ENCODE measurements at regions not wholly inside any gene's neighbourhood (a gene's known extent, or its start where the extent isn't known, plus 50 kb on each side); places are given as distances from the start of the nearest gene placed in this dataset.

DNA sequence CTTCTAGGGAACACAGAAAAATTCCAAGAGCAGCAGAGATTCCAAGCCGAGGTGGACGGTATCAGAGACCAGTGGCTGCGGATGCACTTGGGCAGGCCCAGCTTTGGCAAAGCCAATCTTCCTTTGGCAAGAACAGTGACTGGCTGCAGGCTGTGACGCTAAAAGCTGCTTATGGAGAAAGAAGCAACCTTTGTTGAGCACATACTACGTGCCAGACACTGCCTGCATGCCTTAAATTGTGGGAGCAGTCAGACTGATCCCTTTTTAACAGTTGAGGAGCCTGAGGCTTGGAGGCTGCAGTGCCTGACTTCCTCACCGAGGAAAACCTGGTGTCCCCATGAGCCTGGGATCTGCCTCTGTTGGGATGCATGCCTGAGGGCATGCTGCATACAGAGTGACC is 69.0 kb upstream of the AMZ2 start:
- intact Hi-C loops (cut with micrococcal nuclease), result no loop called here
- POLR2A ChIA-PET, result interaction anchor here (0.9 kb wide), 1 partner anchor 19 kb away, joined by 3 read pairs; no protein-coding TSS in a partner anchor

GRCh38 chr17:68179236-68179925 is 68.5 kb upstream of the AMZ2 start:
- Histone ChIP-seq H3K36me3 (ENCODE audit: control insufficient read depth in 2 of 3, insufficient read depth in 3 of 3, low read length in 3 of 3) (no peaks in the 10 kb centered on the region), H3K9me3 (ENCODE audit: control insufficient read depth in 2 of 3, low read length in 3 of 3) (no peaks in the 10 kb centered on the region), H3K4me3 (ENCODE audit: low read length) (no peak overlapping the region), H3K4me1 (ENCODE audit: control insufficient read depth in 2 of 2, insufficient read depth in 2 of 2, low read length in 2 of 2) (peaks cover 14 to 32% of the 10 kb centered on the region in 2 donors), H3K27ac (ENCODE audit: low read depth, low read length) (no peak overlapping the region), H3K27me3 (ENCODE audit: control insufficient read depth in 2 of 2, insufficient read depth in 2 of 2, low read length in 2 of 2) (no peaks in the 10 kb centered on the region)
- peaks cover 13 to 53% (median 44%) of the 10 kb centered on the region in 7 donors for H3K4me1 Mint-ChIP-seq
- H3K4me3 Mint-ChIP-seq, result no peak overlapping the region
- intact Hi-C loops (cut with micrococcal nuclease), result no loop called here
- POLR2A ChIA-PET, result interaction anchor here (0.9 to 9.4 kb wide), 3 partner anchors 11 to 69 kb away, joined by 3 to 113 read pairs (median 23); partner anchors contain the start of gene AMZ2
- no peak for DNase-seq
- no peak overlapping the region for H3K27ac Mint-ChIP-seq
- peaks cover 0 to 3% (median 0%) of the 10 kb centered on the region in 11 donors for H3K9me3 Mint-ChIP-seq
- ATAC-seq, result no peak
- CTCF ChIA-PET, result interaction anchor here (0.6 to 2.7 kb wide), 5 partner anchors 7 to 283 kb away, joined by 3 to 17 read pairs (median 4); no protein-coding TSS in a partner anchor
- no peaks in the 10 kb centered on the region for H3K27me3 Mint-ChIP-seq
- H3K36me3 Mint-ChIP-seq, result peaks cover 0 to 11% (median 0%) of the 10 kb centered on the region in 5 donors

More for the DNA sequence above, 69.0 kb upstream of the AMZ2 start:
- Histone ChIP-seq H3K27ac (ENCODE audit: low read depth, low read length) (no peak overlapping the region), H3K9me3 (ENCODE audit: control insufficient read depth in 2 of 3, low read length in 3 of 3) (no peaks in the 10 kb centered on the region), H3K4me1 (ENCODE audit: control insufficient read depth in 2 of 2, insufficient read depth in 2 of 2, low read length in 2 of 2) (peaks cover 8 to 26% of the 10 kb centered on the region in 2 donors), H3K36me3 (ENCODE audit: control insufficient read depth in 2 of 3, insufficient read depth in 3 of 3, low read length in 3 of 3) (no peaks in the 10 kb centered on the region), H3K27me3 (ENCODE audit: control insufficient read depth in 2 of 2, insufficient read depth in 2 of 2, low read length in 2 of 2) (no peaks in the 10 kb centered on the region), H3K4me3 (ENCODE audit: low read length) (no peak overlapping the region)
- DNase-seq, result no peak
- Mint-ChIP-seq H3K36me3 (peaks cover 0 to 11% (median 0%) of the 10 kb centered on the region in 5 donors), H3K27me3 (no peaks in the 10 kb centered on the region), H3K9me3 (peaks cover 0 to 3% (median 0%) of the 10 kb centered on the region in 11 donors), H3K4me3 (no peak overlapping the region), H3K4me1 (peaks cover 9 to 47% (median 39%) of the 10 kb centered on the region in 7 donors), H3K27ac (peak overlapping the region in 1 of 9 donors; percentile 8)
- CTCF ChIA-PET, result interaction anchor here (0.6 kb wide), 1 partner anchor 34 kb away, joined by 3 read pairs; no protein-coding TSS in a partner anchor
- ATAC-seq, result no peak

DNA sequence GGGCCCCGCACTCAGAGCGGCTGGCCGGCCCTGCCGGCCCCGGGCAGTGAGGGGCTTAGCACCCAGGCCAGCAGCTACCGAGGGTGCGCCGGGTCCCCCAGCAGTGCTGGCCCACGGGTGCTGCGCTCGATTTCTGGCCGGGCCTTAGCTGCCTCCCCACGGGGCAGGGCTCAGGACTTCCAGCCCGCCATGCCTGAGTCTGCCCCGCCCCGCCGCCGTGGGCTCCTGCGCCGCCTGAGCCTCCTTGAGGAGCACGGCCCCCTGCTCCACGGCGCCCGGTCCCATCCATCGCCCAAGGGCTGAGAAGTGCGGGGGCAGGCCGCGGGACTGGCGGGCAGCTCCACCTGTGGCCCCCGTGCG is 67.9 kb upstream of the AMZ2 start:
- POLR2A ChIA-PET, result interaction anchor here (0.6 to 9.4 kb wide), 9 partner anchors 10 to 258 kb away, joined by 3 to 113 read pairs (median 5); partner anchors contain the start of gene AMZ2
- Mint-ChIP-seq H3K27ac (peak overlapping the region in 2 of 9 donors; percentile 87 to 90), H3K9me3 (peaks cover 0 to 3% (median 0%) of the 10 kb centered on the region in 11 donors), H3K4me1 (peaks cover 17 to 58% (median 49%) of the 10 kb centered on the region in 7 donors), H3K4me3 (no peak overlapping the region), H3K36me3 (peaks cover 0 to 12% (median 0%) of the 10 kb centered on the region in 5 donors), H3K27me3 (no peaks in the 10 kb centered on the region)
- DNase-seq (no peak), ATAC-seq (no peak)
- CTCF ChIA-PET, result interaction anchor here (0.6 to 2.7 kb wide), 10 partner anchors 8 to 282 kb away, joined by 3 to 17 read pairs (median 4); no protein-coding TSS in a partner anchor
- Histone ChIP-seq H3K36me3 (ENCODE audit: control insufficient read depth in 2 of 3, insufficient read depth in 3 of 3, low read length in 3 of 3) (no peaks in the 10 kb centered on the region), H3K9me3 (ENCODE audit: control insufficient read depth in 2 of 3, low read length in 3 of 3) (no peaks in the 10 kb centered on the region), H3K4me1 (ENCODE audit: control insufficient read depth in 2 of 2, insufficient read depth in 2 of 2, low read length in 2 of 2) (peaks cover 18 to 37% of the 10 kb centered on the region in 2 donors), H3K27me3 (ENCODE audit: control insufficient read depth in 2 of 2, insufficient read depth in 2 of 2, low read length in 2 of 2) (no peaks in the 10 kb centered on the region), H3K4me3 (ENCODE audit: low read length) (no peak overlapping the region), H3K27ac (ENCODE audit: low read depth, low read length) (no peak overlapping the region)
- intact Hi-C loops (cut with micrococcal nuclease), result loop anchor here (1.0 to 5.0 kb wide), 4 partner anchors 8 to 167 kb away; partner anchors contain the start of gene AMZ2 (in 1 of the 2)

DNA sequence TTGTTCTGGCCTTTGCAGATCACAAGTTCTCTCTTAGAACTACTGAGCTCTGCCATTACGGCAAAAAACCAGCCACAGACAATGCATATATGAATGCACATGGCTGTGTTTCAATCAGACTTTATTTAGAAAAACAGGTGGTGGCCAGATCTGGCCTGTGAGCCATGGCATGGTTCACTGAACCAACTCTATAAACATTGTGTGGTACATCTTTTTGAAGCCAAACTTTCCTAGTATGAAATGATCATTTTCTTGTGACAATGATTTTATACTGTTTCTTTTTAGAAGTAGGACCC is 65.9 kb upstream of the AMZ2 start:
- H3K4me1 ChIP-seq (ENCODE audit: control insufficient read depth in 2 of 2, insufficient read depth in 2 of 2, low read length in 2 of 2), result peaks cover 38 to 48% of the 10 kb centered on the region in 2 donors
- H3K4me3 Mint-ChIP-seq, result peak overlapping the region; percentile 53 to 97 (median 88)
- DNase-seq (no peak), ATAC-seq (no peak)
- no peaks in the 10 kb centered on the region for H3K9me3 ChIP-seq (ENCODE audit: control insufficient read depth in 2 of 3, low read length in 3 of 3)
- H3K4me1 Mint-ChIP-seq, result peaks cover 22 to 66% (median 55%) of the 10 kb centered on the region in 7 donors
- H3K27me3 Mint-ChIP-seq, result no peaks in the 10 kb centered on the region
- ChIA-PET POLR2A (interaction anchor here (1.2 to 9.4 kb wide), 5 partner anchors 14 to 114 kb away, joined by 5 to 113 read pairs (median 23); partner anchors contain the start of gene AMZ2), CTCF (interaction anchor here (1.2 to 3.3 kb wide), 5 partner anchors 10 to 24 kb away, joined by 3 to 17 read pairs (median 11); no protein-coding TSS in a partner anchor)
- H3K36me3 Mint-ChIP-seq, result peaks cover 0 to 15% (median 0%) of the 10 kb centered on the region in 5 donors
- peaks cover 0 to 3% (median 0%) of the 10 kb centered on the region in 11 donors for H3K9me3 Mint-ChIP-seq
- no peak overlapping the region for H3K27ac ChIP-seq (ENCODE audit: low read depth, low read length)
- peak overlapping the region; percentile 85 for H3K4me3 ChIP-seq (ENCODE audit: low read length)
- peak overlapping the region in 8 of 9 donors; percentile 14 to 93 (median 44) for H3K27ac Mint-ChIP-seq
- no peaks in the 10 kb centered on the region for H3K27me3 ChIP-seq (ENCODE audit: control insufficient read depth in 2 of 2, insufficient read depth in 2 of 2, low read length in 2 of 2)
- no peaks in the 10 kb centered on the region for H3K36me3 ChIP-seq (ENCODE audit: control insufficient read depth in 2 of 3, insufficient read depth in 3 of 3, low read length in 3 of 3)
- intact Hi-C loops (cut with micrococcal nuclease), result loop anchor here (2.0 to 5.0 kb wide), 2 partner anchors 67 to 165 kb away; partner anchors contain the start of gene AMZ2 (in 1 of the 2)

GRCh38 chr17:68182940-68183551 is 64.8 kb upstream of the AMZ2 start:
- peaks cover 39 to 48% of the 10 kb centered on the region in 2 donors for H3K4me1 ChIP-seq (ENCODE audit: control insufficient read depth in 2 of 2, insufficient read depth in 2 of 2, low read length in 2 of 2)
- peak overlapping the region; percentile 46 for H3K4me3 ChIP-seq (ENCODE audit: low read length)

DNA sequence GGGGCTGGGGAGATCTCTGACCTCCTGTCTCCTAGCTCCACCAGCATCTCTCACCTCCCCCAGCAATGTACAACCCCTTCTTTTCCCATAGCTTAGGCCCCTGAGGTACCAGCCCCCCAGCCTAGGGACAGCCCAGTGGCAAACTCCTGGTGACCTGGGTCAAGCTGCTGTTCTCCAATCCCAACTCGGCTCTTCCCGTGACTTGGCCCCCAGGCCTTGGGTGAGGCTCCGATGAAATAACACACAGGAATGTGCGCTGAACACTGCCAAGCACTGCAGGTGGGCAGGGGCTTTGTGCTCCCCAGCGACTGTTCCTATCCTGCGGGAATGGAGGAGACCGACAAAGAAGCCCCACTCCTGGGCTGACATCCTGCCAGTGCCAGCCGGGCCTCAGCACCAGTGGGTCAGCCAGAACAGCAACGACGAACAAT is 63.7 kb upstream of the AMZ2 start:
- H3K36me3 Mint-ChIP-seq, result peaks cover 0 to 15% (median 0%) of the 10 kb centered on the region in 5 donors
- CTCF ChIA-PET, result interaction anchor here (0.7 to 4.5 kb wide), 4 partner anchors 11 to 20 kb away, joined by 3 to 39 read pairs (median 19); no protein-coding TSS in a partner anchor
- H3K27ac Mint-ChIP-seq, result peak overlapping the region; percentile 60 to 93 (median 89)
- H3K27me3 Mint-ChIP-seq, result peaks cover 0 to 2% (median 0%) of the 10 kb centered on the region in 5 donors
- H3K4me3 ChIP-seq (ENCODE audit: low read length), result peak overlapping the region; percentile 29
- intact Hi-C loops (cut with micrococcal nuclease), result loop anchor here (1.0 to 5.0 kb wide), 3 partner anchors 8 to 163 kb away; no protein-coding TSS in a partner anchor
- no peaks in the 10 kb centered on the region for H3K9me3 ChIP-seq (ENCODE audit: control insufficient read depth in 2 of 3, low read length in 3 of 3)
- peaks cover 39 to 48% of the 10 kb centered on the region in 2 donors for H3K4me1 ChIP-seq (ENCODE audit: control insufficient read depth in 2 of 2, insufficient read depth in 2 of 2, low read length in 2 of 2)
- H3K27me3 ChIP-seq (ENCODE audit: control insufficient read depth in 2 of 2, insufficient read depth in 2 of 2, low read length in 2 of 2), result no peaks in the 10 kb centered on the region
- DNase-seq (no peak), ATAC-seq (no peak)
- POLR2A ChIA-PET, result interaction anchor here (0.9 to 9.4 kb wide), 5 partner anchors 8 to 231 kb away, joined by 3 to 113 read pairs (median 23); partner anchors contain the start of gene AMZ2
- H3K4me1 Mint-ChIP-seq, result peaks cover 22 to 63% (median 55%) of the 10 kb centered on the region in 7 donors
- H3K36me3 ChIP-seq (ENCODE audit: control insufficient read depth in 2 of 3, insufficient read depth in 3 of 3, low read length in 3 of 3), result no peaks in the 10 kb centered on the region
- H3K4me3 Mint-ChIP-seq, result peak overlapping the region in 9 of 10 donors; percentile 70 to 97 (median 76)
- peaks cover 0 to 3% (median 0%) of the 10 kb centered on the region in 11 donors for H3K9me3 Mint-ChIP-seq
- H3K27ac ChIP-seq (ENCODE audit: low read depth, low read length), result peak overlapping the region; percentile 39

More at GRCh38 chr17:68182940-68183551, 64.8 kb upstream of the AMZ2 start:
- H3K4me1 Mint-ChIP-seq, result peaks cover 22 to 65% (median 55%) of the 10 kb centered on the region in 7 donors
- Histone ChIP-seq H3K9me3 (ENCODE audit: control insufficient read depth in 2 of 3, low read length in 3 of 3) (no peaks in the 10 kb centered on the region), H3K27ac (ENCODE audit: low read depth, low read length) (no peak overlapping the region), H3K36me3 (ENCODE audit: control insufficient read depth in 2 of 3, insufficient read depth in 3 of 3, low read length in 3 of 3) (no peaks in the 10 kb centered on the region), H3K27me3 (ENCODE audit: control insufficient read depth in 2 of 2, insufficient read depth in 2 of 2, low read length in 2 of 2) (no peaks in the 10 kb centered on the region)
- intact Hi-C loops (cut with micrococcal nuclease), result loop anchor here (1.0 to 5.0 kb wide), 4 partner anchors 17 to 164 kb away; partner anchors contain the start of gene AMZ2 (in 1 of the 2)
- no peaks in the 10 kb centered on the region for H3K27me3 Mint-ChIP-seq
- ChIA-PET POLR2A (interaction anchor here (0.6 to 9.4 kb wide), 10 partner anchors 9 to 273 kb away, joined by 3 to 113 read pairs (median 4); partner anchors contain the start of gene AMZ2), CTCF (interaction anchor here (1.3 to 4.5 kb wide), 4 partner anchors 10 to 278 kb away, joined by 3 to 39 read pairs (median 19); no protein-coding TSS in a partner anchor)
- peak overlapping the region; percentile 72 to 93 (median 83) for H3K27ac Mint-ChIP-seq
- H3K9me3 Mint-ChIP-seq, result peaks cover 0 to 3% (median 0%) of the 10 kb centered on the region in 11 donors
- peak overlapping the region; percentile 66 to 97 (median 74) for H3K4me3 Mint-ChIP-seq
- ATAC-seq (peak; percentile 61), DNase-seq (peak in 7 of 9 donors; percentile 63 to 73 (median 70))
- peaks cover 0 to 15% (median 0%) of the 10 kb centered on the region in 5 donors for H3K36me3 Mint-ChIP-seq
